H1 (cell line): ENCODE measurements at regions not wholly inside any gene's neighbourhood (a gene's known extent, or its start where the extent isn't known, plus 50 kb on each side); places are given as distances from the start of the nearest gene placed in this dataset.

ENCODE experiments used
- CTCF ChIA-PET: fragments of 300-600 bp; sonication (Branson Sonifier 250); formaldehyde crosslinking; loops from one replicate; lab custom pipeline; 2021; ENCODE audit not compliant: partially characterized antibody; lab: Charles Lee
- POLR2A ChIA-PET: fragments of 300-600 bp; sonication (Branson Sonifier 250); formaldehyde crosslinking; loops from one replicate; lab custom pipeline; 2021; ENCODE audit warnings: inconsistent platforms; ENCODE audit not compliant: partially characterized antibody; lab: Charles Lee
- DNase-seq, 2 experiments: peaks; one replicate each; pipeline versions ENCODE4 v3.0.0 to v3.0.0-alpha.2; 2010 to 2022; ENCODE audit warnings: low spot score in 2 of 2, low read depth in 1 of 2, mixed read lengths in 1 of 2
- FAIRE-seq: peaks from 2 replicates; lab custom pipeline; 2011; peaks lifted over from hg19 to GRCh38; lab: Jason Lieb, UNC
- H2AFZ ChIP-seq: 2 replicates; pipeline ENCODE4 v1.8.1; 2012; ENCODE audit warnings: low read length, inconsistent platforms
- H2AK5ac ChIP-seq: 2 replicates; pipeline ENCODE4 v1.6.1; 2013; ENCODE audit warnings: low read depth, low read length
- H2BK120ac ChIP-seq: replicated peaks from 2 replicates; pipeline ENCODE3; 2013; ENCODE audit warnings: low read depth, low read length, inconsistent platforms
- H2BK12ac ChIP-seq: 2 replicates; pipeline ENCODE4 v1.6.1; 2013; ENCODE audit warnings: low read depth, low read length
- H2BK15ac ChIP-seq: 2 replicates; pipeline ENCODE4 v1.6.1; 2013; ENCODE audit warnings: low read length
- H2BK20ac ChIP-seq: 2 replicates; pipeline ENCODE4 v1.6.1; 2013; ENCODE audit warnings: low read length
- H2BK5ac ChIP-seq: 2 replicates; pipeline ENCODE4 v1.6.1; 2013; ENCODE audit warnings: low read depth, low read length
- H3K14ac ChIP-seq: 2 replicates; pipeline ENCODE4 v1.6.1; 2013; ENCODE audit warnings: inconsistent platforms; ENCODE audit not compliant: insufficient read length
- H3K18ac ChIP-seq: 2 replicates; pipeline ENCODE4 v1.6.1; 2013; ENCODE audit warnings: low read length; ENCODE audit errors: extremely low read depth
- H3K23ac ChIP-seq: 2 replicates; pipeline ENCODE4 v1.6.1; 2013; ENCODE audit warnings: inconsistent platforms; ENCODE audit not compliant: insufficient read length
- H3K23me2 ChIP-seq: 2 replicates; pipeline ENCODE4 v1.6.1; 2013; ENCODE audit warnings: low read depth, low read length
- H3K27ac ChIP-seq: 2 replicates; pipeline ENCODE4 v1.6.1; 2011; ENCODE audit warnings: low read depth, low read length, inconsistent platforms
- H3K27me3 ChIP-seq, 4 experiments: replicated peaks in 1 of 4; 1 replicate in 1 of 4; 2 replicates in 3 of 4; pipeline versions ENCODE4 v1.6.1 to v1.8.1; 2011 to 2013; ENCODE audit warnings: low read length in 3 of 4, mild to moderate bottlenecking in 3 of 4, inconsistent platforms in 2 of 4, mixed read lengths in 2 of 4, moderate library complexity in 1 of 4; ENCODE audit not compliant: control insufficient read depth in 3 of 4, insufficient read depth in 3 of 4; ENCODE audit errors: extremely low read depth in 1 of 4
- H3K36me3 ChIP-seq, 4 experiments: 2 replicates each; pipeline versions ENCODE4 v1.6.1 to v1.8.1; 2011 to 2013; ENCODE audit warnings: mild to moderate bottlenecking in 4 of 4, low read length in 3 of 4, moderate library complexity in 2 of 4, control low read depth in 1 of 4, inconsistent platforms in 1 of 4; ENCODE audit not compliant: insufficient read depth in 4 of 4, control insufficient read depth in 2 of 4
- H3K4ac ChIP-seq: replicated peaks from 2 replicates; pipeline ENCODE3; 2013; ENCODE audit warnings: low read length, low read depth, mixed read lengths, inconsistent platforms; ENCODE audit not compliant: insufficient read length
- H3K4me1 ChIP-seq, 4 experiments: replicated peaks in 1 of 4; 1 replicate in 1 of 4; 2 replicates in 3 of 4; pipeline versions ENCODE4 v1.6.1 to v1.8.1; 2011 to 2013; ENCODE audit warnings: low read length in 3 of 4, inconsistent platforms in 2 of 4, mixed read lengths in 1 of 4; ENCODE audit not compliant: insufficient read depth in 4 of 4, control insufficient read depth in 3 of 4
- H3K4me2 ChIP-seq, 2 experiments: 2 replicates each; pipeline versions ENCODE4 v1.6.1 to v1.8.1; 2011 to 2013; ENCODE audit warnings: low read depth in 2 of 2, low read length in 2 of 2, control low read depth in 1 of 2, inconsistent platforms in 1 of 2, mild to moderate bottlenecking in 1 of 2; ENCODE audit not compliant: insufficient read depth in 1 of 2
- H3K4me3 ChIP-seq, 4 experiments: fragments of 200-600, 300-600 bp in 1 of 4; sonication (generic), shearing (Covaris generic), sonication (Bioruptor Twin) in 1 of 4; 2 replicates each; pipeline versions ENCODE4 v1.5.1 to v1.8.1; 2011 to 2016; ENCODE audit warnings: low read length in 4 of 4, low read depth in 3 of 4, control low read depth in 2 of 4, inconsistent platforms in 2 of 4, mild to moderate bottlenecking in 2 of 4, mixed read lengths in 1 of 4, moderate library complexity in 1 of 4; ENCODE audit not compliant: insufficient read depth in 2 of 4; ENCODE audit errors: extremely low read depth in 1 of 4
- H3K56ac ChIP-seq: replicated peaks from 2 replicates; pipeline ENCODE3; 2013; ENCODE audit warnings: low read depth, mild to moderate bottlenecking, mixed read lengths, low read length, inconsistent platforms; ENCODE audit not compliant: insufficient read length
- H3K79me1 ChIP-seq: 2 replicates; pipeline ENCODE4 v1.6.1; 2013; ENCODE audit warnings: low read depth, low read length, control low read depth
- H3K79me2 ChIP-seq, 2 experiments: 2 replicates each; pipeline versions ENCODE4 v1.6.1 to v1.8.1; 2012 to 2013; ENCODE audit warnings: low read length in 2 of 2, mild to moderate bottlenecking in 2 of 2, inconsistent platforms in 1 of 2; ENCODE audit not compliant: insufficient read depth in 2 of 2, control insufficient read depth in 1 of 2
- H3K9ac ChIP-seq, 4 experiments: replicated peaks in 1 of 4; 1 replicate in 1 of 4; 2 replicates in 3 of 4; pipeline versions ENCODE4 v1.6.1 to v1.8.1; 2011 to 2013; ENCODE audit warnings: low read depth in 3 of 4, low read length in 3 of 4, control low read depth in 2 of 4, mild to moderate bottlenecking in 2 of 4, moderate library complexity in 2 of 4, inconsistent platforms in 1 of 4; ENCODE audit errors: extremely low read depth in 1 of 4
- H3K9me3 ChIP-seq, 2 experiments: 2 replicates each; pipeline versions ENCODE4 v1.6.1 to v1.8.1; 2012 to 2013; ENCODE audit warnings: mild to moderate bottlenecking in 2 of 2, moderate library complexity in 2 of 2, control low read depth in 1 of 2, inconsistent platforms in 1 of 2, low read depth in 1 of 2, low read length in 1 of 2, mixed read lengths in 1 of 2; ENCODE audit not compliant: insufficient read depth in 2 of 2
- H4K20me1 ChIP-seq, 2 experiments: replicated peaks in 1 of 2; 2 replicates each; pipeline versions ENCODE3 to v1.8.1; 2011 to 2013; ENCODE audit warnings: inconsistent platforms in 2 of 2, low read length in 2 of 2, mild to moderate bottlenecking in 1 of 2; ENCODE audit not compliant: insufficient read depth in 2 of 2, control insufficient read depth in 1 of 2
- H4K5ac ChIP-seq: 2 replicates; pipeline ENCODE4 v1.6.1; 2013; ENCODE audit warnings: low read length, low read depth, mixed read lengths, inconsistent platforms; ENCODE audit not compliant: insufficient read length
- H4K8ac ChIP-seq: 2 replicates; pipeline ENCODE4 v1.8.0; 2013; ENCODE audit warnings: mild to moderate bottlenecking, moderate library complexity, low read length, inconsistent platforms; ENCODE audit not compliant: insufficient read depth; ENCODE audit errors: extremely low read depth
- H4K91ac ChIP-seq: replicated peaks from 2 replicates; pipeline ENCODE3; 2013; ENCODE audit warnings: low read length, mixed read lengths, inconsistent platforms; ENCODE audit not compliant: insufficient read length
- ATF3 ChIP-seq: IDR thresholded peaks from 2 replicates; pipeline ENCODE4 v1.6.1; 2011; ENCODE audit warnings: low read depth, mild to moderate bottlenecking, low read length; ENCODE audit not compliant: insufficient read depth
- BACH1 ChIP-seq: IDR thresholded peaks from 2 replicates; pipeline ENCODE4 v1.6.1; 2012; ENCODE audit warnings: low read length, improper control_type of control experiment
- CBX8 ChIP-seq: fragments of 300-800, 300-1000 bp; sonication (generic); IDR thresholded peaks from 2 replicates; pipeline ENCODE4 v1.7.1; 2016; ENCODE audit warnings: low read depth, low read length, borderline replicate concordance
- HDAC6 ChIP-seq: IDR thresholded peaks from one replicate; pipeline ENCODE4 v1.7.1; 2012; ENCODE audit warnings: low read depth, mild to moderate bottlenecking, inconsistent platforms, low read length, moderate library complexity
- NANOG ChIP-seq: IDR thresholded peaks from 2 replicates; pipeline ENCODE4 v1.6.1; 2011; ENCODE audit warnings: low read length, low read depth, mild to moderate bottlenecking, inconsistent platforms; ENCODE audit not compliant: insufficient read depth, poor library complexity, severe bottlenecking
- PHF8 ChIP-seq: fragments of 200-600 bp; sonication (generic); conservative IDR thresholded peaks from 2 replicates; pipeline ENCODE4 v1.7.1; 2012; ENCODE audit warnings: low read depth, mild to moderate bottlenecking, inconsistent platforms, low read length, moderate library complexity
- RAD21 ChIP-seq, 2 experiments: IDR thresholded peaks in 1 of 2; conservative IDR thresholded peaks in 1 of 2; 2 replicates each; pipeline ENCODE4 v1.6.1; 2011; ENCODE audit warnings: low read depth in 2 of 2, low read length in 2 of 2, improper control_type of control experiment in 1 of 2, inconsistent platforms in 1 of 2, mild to moderate bottlenecking in 1 of 2, moderate library complexity in 1 of 2
- SIRT6 ChIP-seq: IDR thresholded peaks from one replicate; pipeline ENCODE4 v1.7.1; 2012; ENCODE audit warnings: low read length, inconsistent platforms
- SIX5 ChIP-seq: IDR thresholded peaks from 2 replicates; pipeline ENCODE4 v1.6.1; 2011; ENCODE audit warnings: mild to moderate bottlenecking, low read depth, low read length
- TCF12 ChIP-seq: IDR thresholded peaks from 2 replicates; pipeline ENCODE4 v1.6.1; 2011; ENCODE audit warnings: low read depth, mild to moderate bottlenecking, low read length
- WGBS, 2 experiments: shearing (Covaris generic) in 1 of 2; methylation state at CpG; one replicate each; pipeline versions ENCODE4 v1.1.6 to v1.1.7; 2013 to 2015; ENCODE audit warnings: low lambda C conversion rate in 2 of 2, mixed read lengths in 2 of 2, inconsistent platforms in 1 of 2, low coverage in 1 of 2, missing lambda C conversion rate in 1 of 2; ENCODE audit not compliant: insufficient replicate concordance in 2 of 2, insufficient coverage in 1 of 2, insufficient read length in 1 of 2; ENCODE audit errors: extremely low coverage in 1 of 2, missing lambda C conversion rate in 1 of 2; 5-methylcytosine and 5-hydroxymethylcytosine counted together

DNA sequence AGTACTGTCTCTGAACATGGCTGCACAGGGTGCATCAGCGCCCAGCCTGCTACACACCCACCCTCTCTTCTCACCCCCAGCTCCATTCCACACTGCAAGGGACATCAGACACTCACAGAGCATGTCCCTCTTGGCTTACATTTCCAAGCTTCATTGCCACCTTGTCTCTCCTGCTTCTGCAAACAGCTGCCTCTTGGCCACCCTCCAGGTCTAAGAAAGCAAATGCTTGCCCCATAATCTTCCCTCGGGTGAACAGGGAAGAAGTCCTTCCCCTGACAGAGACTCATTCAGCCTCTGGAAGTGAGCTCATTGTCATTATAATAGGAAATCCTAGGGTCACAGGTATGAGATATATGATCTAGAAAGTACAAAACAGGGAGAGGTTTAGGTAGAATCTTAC, 505.2 kb downstream of the RMST start:
- Histone ChIP-seq H2BK12ac (no peak overlapping the region), H4K5ac (no peak overlapping the region), H2BK15ac (no peak overlapping the region), H3K4me1 (no peaks in the 10 kb centered on the region), H3K79me1 (no peaks in the 10 kb centered on the region), H2BK120ac (no peak overlapping the region), H3K4me2 (no peak overlapping the region), H4K8ac (no peak overlapping the region), H3K23me2 (no peaks in the 10 kb centered on the region; the same call in 1 of the 2 replicates), H3K4me3 (no peak overlapping the region), H4K20me1 (no peaks in the 10 kb centered on the region), H3K9me3 (no peaks in the 10 kb centered on the region), H2BK20ac (no peak overlapping the region), H3K56ac (no peak overlapping the region), H3K27me3 (no peaks in the 10 kb centered on the region), H2AFZ (no peak overlapping the region; the same call in 1 of the 2 replicates), H3K23ac (no peak overlapping the region), H3K14ac (no peak overlapping the region), H2BK5ac (no peak overlapping the region), H3K79me2 (no peaks in the 10 kb centered on the region), H4K91ac (no peak overlapping the region), H3K4ac (no peak overlapping the region)
- CTCF ChIA-PET, result interaction anchor here (1.1 to 10.0 kb wide), 4 partner anchors 5 to 374 kb away, joined by 3 to 102 read pairs (median 3); no protein-coding TSS in a partner anchor
- no peak for DNase-seq
- WGBS, 2 experiments, result 84% methylated on average over 2 of the region's 2 CpGs; no CpG with 5 or more reads in 1 of the 2 experiments
- POLR2A ChIA-PET, result no interaction called here
- FAIRE-seq, result no peak
- TF ChIP-seq RAD21 (IDR thresholded peaks at IDR 0.05 in 1 of 2, conservative IDR thresholded peaks at IDR 0.05 in 1 of 2; ENCODE audit: low read depth in 2 of 2, low read length in 2 of 2) (no peak), HDAC6 (no peak), CBX8 (no peak), SIRT6 (no peak), NANOG (no peak), ATF3 (no peak), SIX5 (no peak), PHF8 (no peak), TCF12 (no peak), BACH1 (no peak)
- TF ChIP-seq, all 59 proteins: peak for 0
- Histone ChIP-seq H2AK5ac (no peak overlapping the region), H3K27ac (no peak overlapping the region), H3K36me3 (no peaks in the 10 kb centered on the region), H3K18ac (no peak overlapping the region), H3K9ac (no peak overlapping the region)
